H1 (cell line): ENCODE measurements at regions not wholly inside any gene's neighbourhood (a gene's known extent, or its start where the extent isn't known, plus 50 kb on each side); places are given as distances from the start of the nearest gene placed in this dataset.

ENCODE experiments used
- CTCF ChIA-PET: fragments of 300-600 bp; sonication (Branson Sonifier 250); formaldehyde crosslinking; loops from one replicate; lab custom pipeline; 2021; ENCODE audit not compliant: partially characterized antibody; lab: Charles Lee
- POLR2A ChIA-PET: fragments of 300-600 bp; sonication (Branson Sonifier 250); formaldehyde crosslinking; loops from one replicate; lab custom pipeline; 2021; ENCODE audit warnings: inconsistent platforms; ENCODE audit not compliant: partially characterized antibody; lab: Charles Lee
- DNase-seq, 2 experiments: peaks; one replicate each; pipeline versions ENCODE4 v3.0.0 to v3.0.0-alpha.2; 2010 to 2022; ENCODE audit warnings: low spot score in 2 of 2, low read depth in 1 of 2, mixed read lengths in 1 of 2
- FAIRE-seq: peaks from 2 replicates; lab custom pipeline; 2011; peaks lifted over from hg19 to GRCh38; lab: Jason Lieb, UNC
- H2AFZ ChIP-seq: 2 replicates; pipeline ENCODE4 v1.8.1; 2012; ENCODE audit warnings: low read length, inconsistent platforms
- H2AK5ac ChIP-seq: 2 replicates; pipeline ENCODE4 v1.6.1; 2013; ENCODE audit warnings: low read depth, low read length
- H2BK120ac ChIP-seq: replicated peaks from 2 replicates; pipeline ENCODE3; 2013; ENCODE audit warnings: low read depth, low read length, inconsistent platforms
- H2BK12ac ChIP-seq: 2 replicates; pipeline ENCODE4 v1.6.1; 2013; ENCODE audit warnings: low read depth, low read length
- H2BK15ac ChIP-seq: 2 replicates; pipeline ENCODE4 v1.6.1; 2013; ENCODE audit warnings: low read length
- H2BK20ac ChIP-seq: 2 replicates; pipeline ENCODE4 v1.6.1; 2013; ENCODE audit warnings: low read length
- H2BK5ac ChIP-seq: 2 replicates; pipeline ENCODE4 v1.6.1; 2013; ENCODE audit warnings: low read depth, low read length
- H3K14ac ChIP-seq: 2 replicates; pipeline ENCODE4 v1.6.1; 2013; ENCODE audit warnings: inconsistent platforms; ENCODE audit not compliant: insufficient read length
- H3K18ac ChIP-seq: 2 replicates; pipeline ENCODE4 v1.6.1; 2013; ENCODE audit warnings: low read length; ENCODE audit errors: extremely low read depth
- H3K23ac ChIP-seq: 2 replicates; pipeline ENCODE4 v1.6.1; 2013; ENCODE audit warnings: inconsistent platforms; ENCODE audit not compliant: insufficient read length
- H3K23me2 ChIP-seq: 2 replicates; pipeline ENCODE4 v1.6.1; 2013; ENCODE audit warnings: low read depth, low read length
- H3K27ac ChIP-seq: 2 replicates; pipeline ENCODE4 v1.6.1; 2011; ENCODE audit warnings: low read depth, low read length, inconsistent platforms
- H3K27me3 ChIP-seq, 4 experiments: replicated peaks in 1 of 4; 1 replicate in 1 of 4; 2 replicates in 3 of 4; pipeline versions ENCODE4 v1.6.1 to v1.8.1; 2011 to 2013; ENCODE audit warnings: low read length in 3 of 4, mild to moderate bottlenecking in 3 of 4, inconsistent platforms in 2 of 4, mixed read lengths in 2 of 4, moderate library complexity in 1 of 4; ENCODE audit not compliant: control insufficient read depth in 3 of 4, insufficient read depth in 3 of 4; ENCODE audit errors: extremely low read depth in 1 of 4
- H3K36me3 ChIP-seq, 4 experiments: 2 replicates each; pipeline versions ENCODE4 v1.6.1 to v1.8.1; 2011 to 2013; ENCODE audit warnings: mild to moderate bottlenecking in 4 of 4, low read length in 3 of 4, moderate library complexity in 2 of 4, control low read depth in 1 of 4, inconsistent platforms in 1 of 4; ENCODE audit not compliant: insufficient read depth in 4 of 4, control insufficient read depth in 2 of 4
- H3K4ac ChIP-seq: replicated peaks from 2 replicates; pipeline ENCODE3; 2013; ENCODE audit warnings: low read length, low read depth, mixed read lengths, inconsistent platforms; ENCODE audit not compliant: insufficient read length
- H3K4me1 ChIP-seq, 4 experiments: replicated peaks in 1 of 4; 1 replicate in 1 of 4; 2 replicates in 3 of 4; pipeline versions ENCODE4 v1.6.1 to v1.8.1; 2011 to 2013; ENCODE audit warnings: low read length in 3 of 4, inconsistent platforms in 2 of 4, mixed read lengths in 1 of 4; ENCODE audit not compliant: insufficient read depth in 4 of 4, control insufficient read depth in 3 of 4
- H3K4me2 ChIP-seq, 2 experiments: 2 replicates each; pipeline versions ENCODE4 v1.6.1 to v1.8.1; 2011 to 2013; ENCODE audit warnings: low read depth in 2 of 2, low read length in 2 of 2, control low read depth in 1 of 2, inconsistent platforms in 1 of 2, mild to moderate bottlenecking in 1 of 2; ENCODE audit not compliant: insufficient read depth in 1 of 2
- H3K4me3 ChIP-seq, 4 experiments: fragments of 200-600, 300-600 bp in 1 of 4; sonication (generic), shearing (Covaris generic), sonication (Bioruptor Twin) in 1 of 4; 2 replicates each; pipeline versions ENCODE4 v1.5.1 to v1.8.1; 2011 to 2016; ENCODE audit warnings: low read length in 4 of 4, low read depth in 3 of 4, control low read depth in 2 of 4, inconsistent platforms in 2 of 4, mild to moderate bottlenecking in 2 of 4, mixed read lengths in 1 of 4, moderate library complexity in 1 of 4; ENCODE audit not compliant: insufficient read depth in 2 of 4; ENCODE audit errors: extremely low read depth in 1 of 4
- H3K56ac ChIP-seq: replicated peaks from 2 replicates; pipeline ENCODE3; 2013; ENCODE audit warnings: low read depth, mild to moderate bottlenecking, mixed read lengths, low read length, inconsistent platforms; ENCODE audit not compliant: insufficient read length
- H3K79me1 ChIP-seq: 2 replicates; pipeline ENCODE4 v1.6.1; 2013; ENCODE audit warnings: low read depth, low read length, control low read depth
- H3K79me2 ChIP-seq, 2 experiments: 2 replicates each; pipeline versions ENCODE4 v1.6.1 to v1.8.1; 2012 to 2013; ENCODE audit warnings: low read length in 2 of 2, mild to moderate bottlenecking in 2 of 2, inconsistent platforms in 1 of 2; ENCODE audit not compliant: insufficient read depth in 2 of 2, control insufficient read depth in 1 of 2
- H3K9ac ChIP-seq, 4 experiments: replicated peaks in 1 of 4; 1 replicate in 1 of 4; 2 replicates in 3 of 4; pipeline versions ENCODE4 v1.6.1 to v1.8.1; 2011 to 2013; ENCODE audit warnings: low read depth in 3 of 4, low read length in 3 of 4, control low read depth in 2 of 4, mild to moderate bottlenecking in 2 of 4, moderate library complexity in 2 of 4, inconsistent platforms in 1 of 4; ENCODE audit errors: extremely low read depth in 1 of 4
- H3K9me3 ChIP-seq, 2 experiments: 2 replicates each; pipeline versions ENCODE4 v1.6.1 to v1.8.1; 2012 to 2013; ENCODE audit warnings: mild to moderate bottlenecking in 2 of 2, moderate library complexity in 2 of 2, control low read depth in 1 of 2, inconsistent platforms in 1 of 2, low read depth in 1 of 2, low read length in 1 of 2, mixed read lengths in 1 of 2; ENCODE audit not compliant: insufficient read depth in 2 of 2
- H4K20me1 ChIP-seq, 2 experiments: replicated peaks in 1 of 2; 2 replicates each; pipeline versions ENCODE3 to v1.8.1; 2011 to 2013; ENCODE audit warnings: inconsistent platforms in 2 of 2, low read length in 2 of 2, mild to moderate bottlenecking in 1 of 2; ENCODE audit not compliant: insufficient read depth in 2 of 2, control insufficient read depth in 1 of 2
- H4K5ac ChIP-seq: 2 replicates; pipeline ENCODE4 v1.6.1; 2013; ENCODE audit warnings: low read length, low read depth, mixed read lengths, inconsistent platforms; ENCODE audit not compliant: insufficient read length
- H4K8ac ChIP-seq: 2 replicates; pipeline ENCODE4 v1.8.0; 2013; ENCODE audit warnings: mild to moderate bottlenecking, moderate library complexity, low read length, inconsistent platforms; ENCODE audit not compliant: insufficient read depth; ENCODE audit errors: extremely low read depth
- H4K91ac ChIP-seq: replicated peaks from 2 replicates; pipeline ENCODE3; 2013; ENCODE audit warnings: low read length, mixed read lengths, inconsistent platforms; ENCODE audit not compliant: insufficient read length
- CBX8 ChIP-seq: fragments of 300-800, 300-1000 bp; sonication (generic); IDR thresholded peaks from 2 replicates; pipeline ENCODE4 v1.7.1; 2016; ENCODE audit warnings: low read depth, low read length, borderline replicate concordance
- TF ChIP-seq, protein P1 (sequence below): fragments of 300-600 bp; sonication (generic); IDR thresholded peaks from 2 replicates; pipeline ENCODE4 v1.7.1; 2012; ENCODE audit warnings: low read length, moderate library complexity, mild to moderate bottlenecking, inconsistent platforms; ENCODE audit not compliant: insufficient replicate concordance

DNA sequence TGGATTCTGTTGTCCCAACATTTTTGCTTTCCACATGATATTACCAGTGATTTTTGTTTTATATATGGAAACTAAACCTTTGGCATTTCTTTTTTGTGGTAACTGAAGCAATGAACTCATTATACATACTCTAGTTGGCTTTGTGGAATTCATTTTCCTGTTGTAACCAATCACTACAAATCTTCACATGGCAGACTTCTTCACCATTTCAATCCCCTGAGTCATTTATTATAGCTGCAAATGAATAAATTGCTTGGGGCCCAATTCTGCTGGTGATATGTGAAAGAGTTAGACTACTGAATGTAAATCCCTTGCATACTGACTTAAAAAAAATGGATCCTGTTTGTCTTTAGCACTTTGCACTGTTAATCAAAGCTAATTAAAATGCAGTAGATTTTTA lies 1709.6 kb upstream of the WWC1 start:
- H3K4ac ChIP-seq, result no peak overlapping the region
- no peak overlapping the region for H3K4me2 ChIP-seq
- no peak overlapping the region for H4K8ac ChIP-seq
- H2BK20ac ChIP-seq, result no peak overlapping the region
- no peak overlapping the region for H2BK15ac ChIP-seq
- H3K9ac ChIP-seq, result no peak overlapping the region
- peaks cover 4% of the 10 kb centered on the region in 2 experiments; a peak in 2 of 4 replicates for H3K9me3 ChIP-seq
- H3K36me3 ChIP-seq, result no peaks in the 10 kb centered on the region
- no peak overlapping the region for H3K4me3 ChIP-seq
- no peaks in the 10 kb centered on the region for H3K23me2 ChIP-seq
- no peak overlapping the region for H3K56ac ChIP-seq
- DNase-seq (no peak), FAIRE-seq (no peak)
- H3K14ac ChIP-seq, result no peak overlapping the region
- H4K5ac ChIP-seq, result no peak overlapping the region
- no peak overlapping the region for H3K23ac ChIP-seq
- no peak overlapping the region for H2AK5ac ChIP-seq
- CTCF ChIA-PET, result no interaction called here
- POLR2A ChIA-PET, result no interaction called here
- H4K91ac ChIP-seq, result no peak overlapping the region
- H4K20me1 ChIP-seq, result no peaks in the 10 kb centered on the region
- H2AFZ ChIP-seq, result no peak overlapping the region
- no peaks in the 10 kb centered on the region for H3K79me2 ChIP-seq
- H3K4me1 ChIP-seq, result no peaks in the 10 kb centered on the region
- no peak overlapping the region for H2BK12ac ChIP-seq
- no peak overlapping the region for H2BK5ac ChIP-seq
- no peak overlapping the region for H3K18ac ChIP-seq
- H3K79me1 ChIP-seq, result no peaks in the 10 kb centered on the region
- H3K27me3 ChIP-seq, result no peaks in the 10 kb centered on the region
- no peak overlapping the region for H3K27ac ChIP-seq
- no peak overlapping the region for H2BK120ac ChIP-seq
- TF ChIP-seq, protein P1, sequence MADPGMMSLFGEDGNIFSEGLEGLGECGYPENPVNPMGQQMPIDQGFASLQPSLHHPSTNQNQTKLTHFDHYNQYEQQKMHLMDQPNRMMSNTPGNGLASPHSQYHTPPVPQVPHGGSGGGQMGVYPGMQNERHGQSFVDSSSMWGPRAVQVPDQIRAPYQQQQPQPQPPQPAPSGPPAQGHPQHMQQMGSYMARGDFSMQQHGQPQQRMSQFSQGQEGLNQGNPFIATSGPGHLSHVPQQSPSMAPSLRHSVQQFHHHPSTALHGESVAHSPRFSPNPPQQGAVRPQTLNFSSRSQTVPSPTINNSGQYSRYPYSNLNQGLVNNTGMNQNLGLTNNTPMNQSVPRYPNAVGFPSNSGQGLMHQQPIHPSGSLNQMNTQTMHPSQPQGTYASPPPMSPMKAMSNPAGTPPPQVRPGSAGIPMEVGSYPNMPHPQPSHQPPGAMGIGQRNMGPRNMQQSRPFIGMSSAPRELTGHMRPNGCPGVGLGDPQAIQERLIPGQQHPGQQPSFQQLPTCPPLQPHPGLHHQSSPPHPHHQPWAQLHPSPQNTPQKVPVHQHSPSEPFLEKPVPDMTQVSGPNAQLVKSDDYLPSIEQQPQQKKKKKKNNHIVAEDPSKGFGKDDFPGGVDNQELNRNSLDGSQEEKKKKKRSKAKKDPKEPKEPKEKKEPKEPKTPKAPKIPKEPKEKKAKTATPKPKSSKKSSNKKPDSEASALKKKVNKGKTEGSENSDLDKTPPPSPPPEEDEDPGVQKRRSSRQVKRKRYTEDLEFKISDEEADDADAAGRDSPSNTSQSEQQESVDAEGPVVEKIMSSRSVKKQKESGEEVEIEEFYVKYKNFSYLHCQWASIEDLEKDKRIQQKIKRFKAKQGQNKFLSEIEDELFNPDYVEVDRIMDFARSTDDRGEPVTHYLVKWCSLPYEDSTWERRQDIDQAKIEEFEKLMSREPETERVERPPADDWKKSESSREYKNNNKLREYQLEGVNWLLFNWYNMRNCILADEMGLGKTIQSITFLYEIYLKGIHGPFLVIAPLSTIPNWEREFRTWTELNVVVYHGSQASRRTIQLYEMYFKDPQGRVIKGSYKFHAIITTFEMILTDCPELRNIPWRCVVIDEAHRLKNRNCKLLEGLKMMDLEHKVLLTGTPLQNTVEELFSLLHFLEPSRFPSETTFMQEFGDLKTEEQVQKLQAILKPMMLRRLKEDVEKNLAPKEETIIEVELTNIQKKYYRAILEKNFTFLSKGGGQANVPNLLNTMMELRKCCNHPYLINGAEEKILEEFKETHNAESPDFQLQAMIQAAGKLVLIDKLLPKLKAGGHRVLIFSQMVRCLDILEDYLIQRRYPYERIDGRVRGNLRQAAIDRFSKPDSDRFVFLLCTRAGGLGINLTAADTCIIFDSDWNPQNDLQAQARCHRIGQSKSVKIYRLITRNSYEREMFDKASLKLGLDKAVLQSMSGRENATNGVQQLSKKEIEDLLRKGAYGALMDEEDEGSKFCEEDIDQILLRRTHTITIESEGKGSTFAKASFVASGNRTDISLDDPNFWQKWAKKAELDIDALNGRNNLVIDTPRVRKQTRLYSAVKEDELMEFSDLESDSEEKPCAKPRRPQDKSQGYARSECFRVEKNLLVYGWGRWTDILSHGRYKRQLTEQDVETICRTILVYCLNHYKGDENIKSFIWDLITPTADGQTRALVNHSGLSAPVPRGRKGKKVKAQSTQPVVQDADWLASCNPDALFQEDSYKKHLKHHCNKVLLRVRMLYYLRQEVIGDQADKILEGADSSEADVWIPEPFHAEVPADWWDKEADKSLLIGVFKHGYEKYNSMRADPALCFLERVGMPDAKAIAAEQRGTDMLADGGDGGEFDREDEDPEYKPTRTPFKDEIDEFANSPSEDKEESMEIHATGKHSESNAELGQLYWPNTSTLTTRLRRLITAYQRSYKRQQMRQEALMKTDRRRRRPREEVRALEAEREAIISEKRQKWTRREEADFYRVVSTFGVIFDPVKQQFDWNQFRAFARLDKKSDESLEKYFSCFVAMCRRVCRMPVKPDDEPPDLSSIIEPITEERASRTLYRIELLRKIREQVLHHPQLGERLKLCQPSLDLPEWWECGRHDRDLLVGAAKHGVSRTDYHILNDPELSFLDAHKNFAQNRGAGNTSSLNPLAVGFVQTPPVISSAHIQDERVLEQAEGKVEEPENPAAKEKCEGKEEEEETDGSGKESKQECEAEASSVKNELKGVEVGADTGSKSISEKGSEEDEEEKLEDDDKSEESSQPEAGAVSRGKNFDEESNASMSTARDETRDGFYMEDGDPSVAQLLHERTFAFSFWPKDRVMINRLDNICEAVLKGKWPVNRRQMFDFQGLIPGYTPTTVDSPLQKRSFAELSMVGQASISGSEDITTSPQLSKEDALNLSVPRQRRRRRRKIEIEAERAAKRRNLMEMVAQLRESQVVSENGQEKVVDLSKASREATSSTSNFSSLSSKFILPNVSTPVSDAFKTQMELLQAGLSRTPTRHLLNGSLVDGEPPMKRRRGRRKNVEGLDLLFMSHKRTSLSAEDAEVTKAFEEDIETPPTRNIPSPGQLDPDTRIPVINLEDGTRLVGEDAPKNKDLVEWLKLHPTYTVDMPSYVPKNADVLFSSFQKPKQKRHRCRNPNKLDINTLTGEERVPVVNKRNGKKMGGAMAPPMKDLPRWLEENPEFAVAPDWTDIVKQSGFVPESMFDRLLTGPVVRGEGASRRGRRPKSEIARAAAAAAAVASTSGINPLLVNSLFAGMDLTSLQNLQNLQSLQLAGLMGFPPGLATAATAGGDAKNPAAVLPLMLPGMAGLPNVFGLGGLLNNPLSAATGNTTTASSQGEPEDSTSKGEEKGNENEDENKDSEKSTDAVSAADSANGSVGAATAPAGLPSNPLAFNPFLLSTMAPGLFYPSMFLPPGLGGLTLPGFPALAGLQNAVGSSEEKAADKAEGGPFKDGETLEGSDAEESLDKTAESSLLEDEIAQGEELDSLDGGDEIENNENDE, result no peak
- no peak for TF ChIP-seq CBX8
